K562 (cell line): ENCODE measurements at regions not wholly inside any gene's neighbourhood (a gene's known extent, or its start where the extent isn't known, plus 50 kb on each side); places are given as distances from the start of the nearest gene placed in this dataset.

Experiments used
- CREBBP ChIP-seq: IDR thresholded peaks from one replicate; pipeline ENCODE4 v1.6.1; 2012; ENCODE audit warnings: low read depth, mild to moderate bottlenecking, control low read depth, inconsistent platforms, low read length
- CTCF ChIP-seq, 3 experiments: IDR thresholded peaks in 2 of 3; conservative IDR thresholded peaks in 1 of 3; 2 replicates each; pipeline ENCODE4 v1.5.1; 2011 to 2012; ENCODE audit warnings: low read length in 3 of 3, mild to moderate bottlenecking in 3 of 3, control low read depth in 2 of 3, improper control_type of control experiment in 1 of 3, inconsistent platforms in 1 of 3, low read depth in 1 of 3, mixed read lengths in 1 of 3, moderate library complexity in 1 of 3; ENCODE audit not compliant: insufficient read depth in 2 of 3
- DMBX1 ChIP-seq: fragments of 250-450 bp; sonication (Bioruptor Pico); IDR thresholded peaks from 2 replicates; pipeline ENCODE4 v1.8.0; 2022; ENCODE audit warnings: inconsistent platforms, mild to moderate bottlenecking, moderate library complexity, borderline replicate concordance
- EP300 ChIP-seq: IDR thresholded peaks from 2 replicates; pipeline ENCODE4 v1.6.1; 2012; ENCODE audit warnings: low read length, improper control_type of control experiment
- MLLT1 ChIP-seq, 2 experiments: fragments of 450-650 bp; IDR thresholded peaks; 2 replicates each; pipeline ENCODE4 v1.6.1; 2016
- PYGO2 ChIP-seq: fragments of 450-650 bp; IDR thresholded peaks from 2 replicates; pipeline ENCODE4 v1.6.1; 2016; ENCODE audit warnings: mild to moderate bottlenecking, missing genetic modification characterization, moderate library complexity, missing compliant biosample characterization
- RBBP5 ChIP-seq: fragments of 200-600 bp; sonication (generic); IDR thresholded peaks from 2 replicates; pipeline ENCODE4 v1.6.1; 2012; ENCODE audit warnings: borderline replicate concordance, mild to moderate bottlenecking, low read length, control low read depth, inconsistent platforms; ENCODE audit not compliant: insufficient read depth, poor library complexity, severe bottlenecking
- RBM15 ChIP-seq: fragments of 200-400 bp; formaldehyde crosslinking; IDR thresholded peaks from 2 replicates; pipeline ENCODE4 v1.6.1; 2018; ENCODE audit warnings: mild to moderate bottlenecking, low read length, moderate library complexity; ENCODE audit not compliant: insufficient read depth
- ZNF280A ChIP-seq: fragments of 450-650 bp; IDR thresholded peaks from 2 replicates; pipeline ENCODE4 v1.6.1; 2018; ENCODE audit warnings: mild to moderate bottlenecking, low read depth; ENCODE audit not compliant: partially characterized antibody
- ZNF436 ChIP-seq: fragments of 250-450, 450-650 bp; sonication (Bioruptor Pico); formaldehyde crosslinking; IDR thresholded peaks from 2 replicates; pipeline ENCODE4 v1.7.0; 2020; ENCODE audit warnings: mild to moderate bottlenecking
- ZNF518B ChIP-seq: fragments of 250-450 bp; sonication (Bioruptor Pico); IDR thresholded peaks from 2 replicates; pipeline ENCODE4 v1.5.0; 2021; ENCODE audit warnings: mild to moderate bottlenecking, moderate library complexity
- TF ChIP-seq, protein P1 (sequence below): sonication (generic); formaldehyde crosslinking; IDR thresholded peaks from 2 replicates; pipeline ENCODE4 v1.8.0; 2022; ENCODE audit warnings: mild to moderate bottlenecking, missing genetic modification reagents

GRCh38 chr2:120951693-120952092, 216.0 kb downstream of the GLI2 start (continued):
- TF ChIP-seq ZNF518B (CRISPR knock-in tag) (no peak), DMBX1 (CRISPR knock-in tag) (no peak), CTCF (IDR thresholded peaks at IDR 0.05 in 2 of 3, conservative IDR thresholded peaks at IDR 0.05 in 1 of 3; ENCODE audit: insufficient read depth in 2 of 3, low read depth in 1 of 3, low read length in 3 of 3) (no peak), CREBBP (no peak), PYGO2 (tag) (no peak), RBM15 (no peak), ZNF280A (no peak), EP300 (no peak), MLLT1 (IDR thresholded peaks at IDR 0.05) (no peak), ZNF436 (CRISPR knock-in tag) (no peak), RBBP5 (no peak)
- TF ChIP-seq, protein P1, sequence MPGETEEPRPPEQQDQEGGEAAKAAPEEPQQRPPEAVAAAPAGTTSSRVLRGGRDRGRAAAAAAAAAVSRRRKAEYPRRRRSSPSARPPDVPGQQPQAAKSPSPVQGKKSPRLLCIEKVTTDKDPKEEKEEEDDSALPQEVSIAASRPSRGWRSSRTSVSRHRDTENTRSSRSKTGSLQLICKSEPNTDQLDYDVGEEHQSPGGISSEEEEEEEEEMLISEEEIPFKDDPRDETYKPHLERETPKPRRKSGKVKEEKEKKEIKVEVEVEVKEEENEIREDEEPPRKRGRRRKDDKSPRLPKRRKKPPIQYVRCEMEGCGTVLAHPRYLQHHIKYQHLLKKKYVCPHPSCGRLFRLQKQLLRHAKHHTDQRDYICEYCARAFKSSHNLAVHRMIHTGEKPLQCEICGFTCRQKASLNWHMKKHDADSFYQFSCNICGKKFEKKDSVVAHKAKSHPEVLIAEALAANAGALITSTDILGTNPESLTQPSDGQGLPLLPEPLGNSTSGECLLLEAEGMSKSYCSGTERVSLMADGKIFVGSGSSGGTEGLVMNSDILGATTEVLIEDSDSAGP (CRISPR knock-in tag) = no peak
- TF ChIP-seq, all 486 proteins: peak for 0
